ENCODE measurements at regions not wholly inside any gene's neighbourhood (a gene's known extent, or its start where the extent isn't known, plus 50 kb on each side); places are given as distances from the start of the nearest gene placed in this dataset.

GRCh38 chr5:24068524-24068923, 561.1 kb downstream of the PRDM9 start:
- no peak overlapping the region for H2BK120ac ChIP-seq (ENCODE audit: low read depth, low read length)
- H2BK20ac ChIP-seq (ENCODE audit: low read depth, low read length): no peak overlapping the region
- no peak overlapping the region for H3K14ac ChIP-seq (replicated peaks; ENCODE audit: low read depth, low read length)
- no peak overlapping the region for H2BK15ac ChIP-seq (ENCODE audit: low read depth, low read length)
- H3K79me1 ChIP-seq (ENCODE audit: low read depth in 1 of 2, low read length in 2 of 2): no peaks in the 10 kb centered on the region
- H3K27ac ChIP-seq (ENCODE audit: insufficient read depth, low read length): no peak overlapping the region
- no peak overlapping the region for H2AK5ac ChIP-seq (ENCODE audit: low read depth, low read length)
- H4K8ac ChIP-seq (ENCODE audit: low read depth in 2 of 2, low read length in 2 of 2): no peak overlapping the region
- no peak overlapping the region for H3K56ac ChIP-seq (ENCODE audit: extremely low read depth, insufficient read depth, low read length)
- H2AFZ ChIP-seq (replicated peaks; ENCODE audit: low read length, poor library complexity): no peak overlapping the region
- dilution Hi-C loops (cut with HindIII; ENCODE audit: low sequenced_read_pairs, unreplicated experiment): no loop called here
- H3K4me2 ChIP-seq (ENCODE audit: low read depth, low read length): no peak overlapping the region
- TF ChIP-seq FOS (IDR thresholded peaks at IDR 0.05; ENCODE audit: low read depth, low read length) (no peak), RFX5 (IDR thresholded peaks at IDR 0.05; ENCODE audit: low read depth, low read length) (no peak), NFE2L2 (IDR thresholded peaks at IDR 0.05; ENCODE audit: low read depth, low read length) (no peak), CEBPB (IDR thresholded peaks at IDR 0.05; ENCODE audit: low read depth, low read length) (no peak), MAZ (IDR thresholded peaks at IDR 0.05; ENCODE audit: borderline replicate concordance, low read depth, low read length) (no peak), RAD21 (IDR thresholded peaks at IDR 0.05; ENCODE audit: low read length) (no peak), MXI1 (IDR thresholded peaks at IDR 0.05; ENCODE audit: borderline replicate concordance, low read depth, low read length) (no peak), ELK1 (IDR thresholded peaks at IDR 0.05; ENCODE audit: borderline replicate concordance, low read depth, low read length) (no peak), CTCF (conservative IDR thresholded peaks at IDR 0.05; ENCODE audit: low read depth, low read length) (no peak), USF2 (IDR thresholded peaks at IDR 0.05; ENCODE audit: low read depth, low read length) (no peak), MAFK (IDR thresholded peaks at IDR 0.05; ENCODE audit: low read depth, low read length) (no peak), CHD1 (IDR thresholded peaks at IDR 0.05; ENCODE audit: low read depth, low read length) (no peak), BHLHE40 (IDR thresholded peaks at IDR 0.05; ENCODE audit: low read depth, low read length) (no peak), POLR2A (IDR thresholded peaks at IDR 0.05; ENCODE audit: low read depth, low read length) (no peak)
- H4K5ac ChIP-seq (ENCODE audit: low read depth, low read length): no peak overlapping the region
- no peak overlapping the region for H3K23ac ChIP-seq (ENCODE audit: low read depth, low read length)
- H4K91ac ChIP-seq (ENCODE audit: insufficient read depth, low read depth, low read length): no peak overlapping the region
- intact Hi-C loops (cut with micrococcal nuclease): no loop called here
- no peaks in the 10 kb centered on the region for H4K20me1 ChIP-seq (ENCODE audit: insufficient read depth, low read length)
- no peaks in the 10 kb centered on the region for H3K27me3 ChIP-seq (ENCODE audit: control insufficient read depth, insufficient read depth, low read length)
- H3K4ac ChIP-seq (ENCODE audit: low read depth, low read length): no peak overlapping the region
- H3K18ac ChIP-seq (ENCODE audit: low read depth, low read length): no peak overlapping the region
- in situ Hi-C loops (cut with MboI; ENCODE audit: low sequenced_read_pairs): no loop called here
- no peak overlapping the region for H2BK5ac ChIP-seq (ENCODE audit: low read depth, low read length, poor library complexity, severe bottlenecking)
- DNase-seq (no peak), ATAC-seq (ENCODE audit: low read depth) (no peak)
- no peak overlapping the region for H3K4me3 ChIP-seq (ENCODE audit: insufficient read depth, low read depth, low read length)
- POLR2A ChIA-PET (ENCODE audit: unreplicated experiment): no interaction called here
- H3K9me3 ChIP-seq (ENCODE audit: control insufficient read depth, insufficient read depth, low read length): peaks cover 8% of the 10 kb centered on the region; the same call in 1 of the 2 replicates
- CTCF ChIA-PET: no interaction called here
- WGBS, 2 experiments (ENCODE audit: extremely low coverage in 2 of 2, insufficient read length in 1 of 2): no CpG with 5 or more reads among the region's 3 CpGs
- no peaks in the 10 kb centered on the region for H3K36me3 ChIP-seq (ENCODE audit: control insufficient read depth, insufficient read depth, low read length)
- no peak overlapping the region for H3K9ac ChIP-seq (ENCODE audit: low read depth, low read length)
- no peaks in the 10 kb centered on the region for H3K4me1 ChIP-seq (ENCODE audit: control insufficient read depth, insufficient read depth, low read length)
- H3K9me1 ChIP-seq (ENCODE audit: insufficient read depth, low read length): no peaks in the 10 kb centered on the region
- H2AK9ac ChIP-seq (replicated peaks; ENCODE audit: low read depth, low read length, poor library complexity): no peak overlapping the region
- BruUV-seq (replicated peaks): no TSS peak

Measured in IMR-90 (cell line).